DND-41 (cell line): ENCODE measurements at regions not wholly inside any gene's neighbourhood (a gene's known extent, or its start where the extent isn't known, plus 50 kb on each side); places are given as distances from the start of the nearest gene placed in this dataset.
"Not testable (repeated sequence)": the region's sequence is repeated elsewhere in the genome, so short reads cannot be mapped to it uniquely, and the experiment has no call there.

Source experiments
- ATAC-seq: fragments of 200-7000 bp; cut with Tn5 transposase; 3 replicates; pipeline ENCODE4 v1.9.1; 2021; ENCODE audit warnings: low read depth; ENCODE audit not compliant: insufficient read depth
- DNase-seq: peaks from one replicate; pipeline ENCODE4 v3.0.0-alpha.2; 2020
- H2AFZ ChIP-seq: 2 replicates; pipeline ENCODE4 v1.6.0; 2012; ENCODE audit warnings: low read depth, low read length
- H3K27ac ChIP-seq: 2 replicates; pipeline ENCODE4 v1.5.1; 2012; ENCODE audit warnings: low read length, inconsistent platforms
- H3K27me3 ChIP-seq: fragments of 200-600 bp; sonication (generic); 2 replicates; pipeline ENCODE4 v1.6.0; 2012; ENCODE audit warnings: low read length, mild to moderate bottlenecking, inconsistent platforms; ENCODE audit not compliant: insufficient read depth, poor library complexity
- H3K36me3 ChIP-seq: 2 replicates; pipeline ENCODE4 v1.5.1; 2012; ENCODE audit warnings: low read length, inconsistent platforms; ENCODE audit not compliant: insufficient read depth
- H3K4me1 ChIP-seq: 2 replicates; pipeline ENCODE4 v1.5.1; 2012; ENCODE audit warnings: mild to moderate bottlenecking, low read length; ENCODE audit not compliant: insufficient read depth
- H3K4me2 ChIP-seq: 2 replicates; pipeline ENCODE4 v1.6.0; 2012; ENCODE audit warnings: mild to moderate bottlenecking, moderate library complexity, low read length, inconsistent platforms; ENCODE audit not compliant: insufficient read depth
- H3K4me3 ChIP-seq, 2 experiments: fragments of 200-600 bp in 1 of 2; shearing (Covaris generic) in 1 of 2; 2 replicates each; pipeline ENCODE4 v1.5.1; 2012 to 2016; ENCODE audit warnings: inconsistent platforms in 2 of 2, low read length in 2 of 2, mild to moderate bottlenecking in 2 of 2, low read depth in 1 of 2, moderate library complexity in 1 of 2
- H3K79me2 ChIP-seq: 2 replicates; pipeline ENCODE4 v1.6.0; 2012; ENCODE audit warnings: low read length, inconsistent platforms; ENCODE audit not compliant: insufficient read depth
- H3K9ac ChIP-seq: 2 replicates; pipeline ENCODE4 v1.6.0; 2012; ENCODE audit warnings: low read depth, mild to moderate bottlenecking, inconsistent platforms, low read length, moderate library complexity
- H3K9me3 ChIP-seq: 2 replicates; pipeline ENCODE4 v1.5.1; 2012; ENCODE audit warnings: low read length, moderate library complexity, mild to moderate bottlenecking, inconsistent platforms; ENCODE audit not compliant: insufficient read depth, severe bottlenecking
- H4K20me1 ChIP-seq: 2 replicates; pipeline ENCODE4 v1.6.0; 2012; ENCODE audit warnings: low read length; ENCODE audit not compliant: insufficient read depth
- EZH2 ChIP-seq: IDR thresholded peaks from 3 replicates; pipeline ENCODE4 v1.6.1; 2012; ENCODE audit warnings: borderline replicate concordance, low read depth, mild to moderate bottlenecking, moderate library complexity, low read length, inconsistent platforms; ENCODE audit not compliant: severe bottlenecking
- TF ChIP-seq, protein P1 (sequence below): IDR thresholded peaks from 2 replicates; pipeline ENCODE4 v1.5.1; 2012; ENCODE audit warnings: borderline replicate concordance, low read length, moderate library complexity, mild to moderate bottlenecking; ENCODE audit not compliant: poor library complexity, severe bottlenecking; ENCODE audit errors: extremely low read depth

DNA sequence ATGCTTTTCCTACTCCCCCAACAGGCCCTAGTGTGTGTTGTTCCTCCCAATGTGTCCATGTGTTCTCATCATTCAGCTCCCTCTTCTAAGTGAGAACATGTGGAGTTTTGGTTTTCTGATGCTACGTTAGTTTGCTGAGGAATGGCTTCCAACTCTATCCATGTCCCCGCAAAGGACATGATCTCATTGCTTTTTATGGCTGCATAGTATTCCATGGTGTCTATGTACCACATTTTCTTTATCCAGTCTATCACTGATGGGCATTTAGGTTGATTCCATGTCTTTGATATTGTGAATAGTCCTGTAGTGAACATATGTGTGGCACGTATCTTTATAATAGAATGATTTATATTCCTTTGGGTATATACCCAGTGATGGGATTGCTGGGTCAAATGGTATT, 72.5 kb upstream of the CCNY start:
- not testable (repeated sequence) for H3K4me2 ChIP-seq, H3K9ac ChIP-seq, H3K79me2 ChIP-seq, H3K4me1 ChIP-seq, H3K27ac ChIP-seq, ATAC-seq, H4K20me1 ChIP-seq, DNase-seq, H3K9me3 ChIP-seq, H3K4me3 ChIP-seq, H3K27me3 ChIP-seq, H2AFZ ChIP-seq, H3K36me3 ChIP-seq

DNA sequence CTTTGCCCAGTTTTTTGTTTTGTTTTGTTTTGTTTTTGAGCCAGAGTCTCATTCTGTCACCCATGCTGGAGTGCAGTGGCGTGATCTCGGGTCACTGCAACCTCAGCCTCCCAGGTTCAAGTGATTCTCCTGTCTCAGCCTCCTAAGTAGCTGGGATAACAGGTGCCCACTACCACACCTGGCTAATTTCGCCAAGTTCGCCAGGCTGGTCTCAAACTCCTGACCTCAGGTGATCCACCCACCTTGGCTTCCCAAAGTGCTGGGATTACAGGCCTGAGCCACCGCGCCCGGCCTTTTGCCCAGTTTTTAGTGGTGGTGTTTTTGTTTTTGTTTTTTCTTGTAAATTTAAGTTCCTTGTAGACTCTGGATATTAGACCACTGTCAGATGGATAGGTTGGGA, 71.7 kb upstream of the CCNY start:
- not testable (repeated sequence) for H3K4me1 ChIP-seq, H3K27me3 ChIP-seq, H3K79me2 ChIP-seq, H3K9me3 ChIP-seq, H4K20me1 ChIP-seq, H3K4me2 ChIP-seq, H3K9ac ChIP-seq, ATAC-seq, H3K36me3 ChIP-seq, DNase-seq, H3K4me3 ChIP-seq, H2AFZ ChIP-seq, H3K27ac ChIP-seq

DNA sequence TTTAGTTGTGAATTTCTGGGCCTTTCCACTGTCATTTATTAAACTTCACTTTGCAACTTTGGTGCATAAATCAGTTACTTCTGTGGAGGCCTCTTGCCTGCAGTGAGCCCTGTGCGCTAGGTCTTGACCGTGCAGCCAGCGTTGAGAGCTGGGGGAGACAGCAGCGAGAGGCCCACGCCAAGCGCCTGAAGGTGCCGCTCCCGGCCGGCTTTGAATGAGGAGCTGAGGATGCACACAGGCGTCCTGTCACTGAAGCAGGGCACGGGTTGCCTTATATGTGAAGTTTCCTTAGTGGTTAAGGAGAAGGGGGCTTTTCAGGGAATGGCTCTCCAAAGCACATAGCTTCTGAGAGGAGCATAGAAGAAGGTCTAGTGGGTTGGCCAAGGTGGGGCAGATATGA, 70.9 kb upstream of the CCNY start:
- H3K27ac ChIP-seq: no peak overlapping the region
- H3K4me2 ChIP-seq: no peak overlapping the region
- H3K9ac ChIP-seq: no peak overlapping the region
- no peak for DNase-seq
- no peaks in the 10 kb centered on the region for H3K79me2 ChIP-seq
- TF ChIP-seq, protein P1, sequence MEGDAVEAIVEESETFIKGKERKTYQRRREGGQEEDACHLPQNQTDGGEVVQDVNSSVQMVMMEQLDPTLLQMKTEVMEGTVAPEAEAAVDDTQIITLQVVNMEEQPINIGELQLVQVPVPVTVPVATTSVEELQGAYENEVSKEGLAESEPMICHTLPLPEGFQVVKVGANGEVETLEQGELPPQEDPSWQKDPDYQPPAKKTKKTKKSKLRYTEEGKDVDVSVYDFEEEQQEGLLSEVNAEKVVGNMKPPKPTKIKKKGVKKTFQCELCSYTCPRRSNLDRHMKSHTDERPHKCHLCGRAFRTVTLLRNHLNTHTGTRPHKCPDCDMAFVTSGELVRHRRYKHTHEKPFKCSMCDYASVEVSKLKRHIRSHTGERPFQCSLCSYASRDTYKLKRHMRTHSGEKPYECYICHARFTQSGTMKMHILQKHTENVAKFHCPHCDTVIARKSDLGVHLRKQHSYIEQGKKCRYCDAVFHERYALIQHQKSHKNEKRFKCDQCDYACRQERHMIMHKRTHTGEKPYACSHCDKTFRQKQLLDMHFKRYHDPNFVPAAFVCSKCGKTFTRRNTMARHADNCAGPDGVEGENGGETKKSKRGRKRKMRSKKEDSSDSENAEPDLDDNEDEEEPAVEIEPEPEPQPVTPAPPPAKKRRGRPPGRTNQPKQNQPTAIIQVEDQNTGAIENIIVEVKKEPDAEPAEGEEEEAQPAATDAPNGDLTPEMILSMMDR: no peak
- no peak for TF ChIP-seq EZH2
- H2AFZ ChIP-seq: no peak overlapping the region
- no peaks in the 10 kb centered on the region for H3K36me3 ChIP-seq
- no peaks in the 10 kb centered on the region for H4K20me1 ChIP-seq
- H3K4me1 ChIP-seq: no peaks in the 10 kb centered on the region
- no peak for ATAC-seq
- no peaks in the 10 kb centered on the region for H3K9me3 ChIP-seq
- H3K27me3 ChIP-seq: no peaks in the 10 kb centered on the region
- no peak overlapping the region for H3K4me3 ChIP-seq

DNA sequence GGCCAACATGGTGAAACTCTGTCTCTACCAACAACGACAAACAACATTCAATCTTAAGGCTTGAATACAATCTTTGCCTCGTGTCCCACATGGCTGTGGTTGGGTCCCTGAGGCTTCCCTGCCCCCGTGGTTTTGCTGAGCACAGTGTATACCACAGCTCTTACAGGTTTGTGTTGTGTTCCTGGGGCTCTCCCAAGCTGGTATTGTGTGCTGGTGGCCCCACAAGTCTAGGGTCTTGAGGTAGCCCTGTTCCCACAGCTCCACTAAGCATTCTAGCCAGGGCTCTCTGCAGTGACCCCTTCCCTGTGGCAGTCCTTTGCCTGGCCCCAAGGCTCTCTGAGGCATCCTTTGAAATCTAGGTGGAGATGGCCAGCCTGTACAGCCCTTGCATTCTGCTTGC, 68.0 kb upstream of the CCNY start:
- Histone ChIP-seq H3K27ac (no peak overlapping the region), H3K4me1 (no peaks in the 10 kb centered on the region), H3K36me3 (no peaks in the 10 kb centered on the region), H3K27me3 (no peaks in the 10 kb centered on the region), H3K9me3 (no peaks in the 10 kb centered on the region), H2AFZ (no peak overlapping the region), H3K4me2 (no peak overlapping the region), H3K9ac (no peak overlapping the region), H3K4me3 (no peak overlapping the region), H3K79me2 (no peaks in the 10 kb centered on the region), H4K20me1 (no peaks in the 10 kb centered on the region)
- TF ChIP-seq EZH2: no peak
- TF ChIP-seq, protein P1: no peak
- ATAC-seq: peak; percentile 60; the same call in 2 of the 3 replicates
- peak; percentile 11 for DNase-seq
